GM19351 (cell line): ENCODE measurements at regions not wholly inside any gene's neighbourhood (a gene's known extent, or its start where the extent isn't known, plus 50 kb on each side); places are given as distances from the start of the nearest gene placed in this dataset.
"Not testable (repeated sequence)": the region's sequence is repeated elsewhere in the genome, so short reads cannot be mapped to it uniquely, and the experiment has no call there.

Experiments used
- ATAC-seq: cut with Tn5 transposase; IDR thresholded peaks from one replicate; pipeline ENCODE4 v1.9.1; 2021; ENCODE audit warnings: mild to moderate bottlenecking, moderate library complexity; ENCODE audit not compliant: unreplicated experiment

DNA sequence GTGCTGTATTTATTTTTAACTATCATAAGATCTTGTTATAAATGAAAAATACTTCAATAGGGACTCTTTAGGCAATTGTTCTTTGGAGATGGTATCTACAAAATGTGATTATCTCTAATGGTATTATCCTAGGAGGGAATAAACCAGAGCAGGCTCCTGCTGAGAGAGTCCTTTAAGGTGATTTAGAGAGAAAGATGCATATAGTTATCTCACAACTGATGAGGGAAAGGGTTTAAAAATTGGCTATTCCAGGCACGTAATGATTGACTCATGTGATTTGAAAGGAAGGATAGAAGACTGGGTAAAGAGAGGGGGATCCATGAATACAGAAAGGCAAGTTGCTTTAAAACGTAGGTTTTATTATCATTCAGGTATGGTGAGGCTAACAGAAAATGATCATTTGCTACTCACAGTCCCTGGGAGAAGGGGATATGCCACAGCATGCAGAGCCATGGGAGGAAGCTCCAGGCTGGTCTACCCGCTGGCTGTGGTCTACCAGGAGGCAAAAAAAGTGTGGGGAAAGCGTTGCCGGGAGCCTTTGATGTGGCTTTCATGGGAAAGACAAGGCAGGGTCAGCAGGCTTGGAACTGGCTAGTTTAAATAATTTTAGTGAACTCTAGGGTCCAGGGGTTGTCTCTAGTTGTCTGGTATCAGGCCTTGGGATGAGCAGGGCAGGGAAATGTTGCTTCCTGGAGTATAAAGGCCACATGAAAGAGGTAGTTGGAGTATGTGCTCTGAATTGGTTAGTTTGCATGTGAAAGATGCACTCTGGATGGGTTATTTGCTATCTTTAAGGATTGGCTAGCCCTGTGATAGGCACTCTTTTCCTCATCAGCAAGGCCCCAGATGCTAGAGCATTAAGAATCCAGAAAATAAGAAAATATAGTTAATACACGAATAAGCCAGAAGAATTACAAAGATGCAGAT lies 798.4 kb upstream of the GRM7 start:
- ATAC-seq: no peak

DNA sequence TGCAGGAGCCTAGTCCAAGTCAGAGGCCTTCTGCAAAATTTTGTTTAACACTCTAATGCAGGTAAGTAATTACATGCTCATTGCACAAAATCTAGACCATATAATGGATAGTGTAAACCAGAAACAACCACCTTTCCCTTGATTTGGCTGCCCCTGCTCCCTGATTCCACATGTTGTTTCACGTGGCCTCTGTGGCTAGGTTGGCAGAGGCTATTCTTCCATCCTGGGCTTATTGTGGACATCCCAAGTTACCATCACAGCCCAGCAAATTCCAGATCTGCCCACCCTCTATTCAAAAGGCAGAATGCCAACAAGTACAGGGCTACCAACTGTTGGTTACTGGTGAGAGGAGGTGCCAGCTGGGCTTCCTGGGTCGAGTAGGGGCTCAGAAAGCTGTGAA lies 794.5 kb upstream of the GRM7 start:
- ATAC-seq: no peak

DNA sequence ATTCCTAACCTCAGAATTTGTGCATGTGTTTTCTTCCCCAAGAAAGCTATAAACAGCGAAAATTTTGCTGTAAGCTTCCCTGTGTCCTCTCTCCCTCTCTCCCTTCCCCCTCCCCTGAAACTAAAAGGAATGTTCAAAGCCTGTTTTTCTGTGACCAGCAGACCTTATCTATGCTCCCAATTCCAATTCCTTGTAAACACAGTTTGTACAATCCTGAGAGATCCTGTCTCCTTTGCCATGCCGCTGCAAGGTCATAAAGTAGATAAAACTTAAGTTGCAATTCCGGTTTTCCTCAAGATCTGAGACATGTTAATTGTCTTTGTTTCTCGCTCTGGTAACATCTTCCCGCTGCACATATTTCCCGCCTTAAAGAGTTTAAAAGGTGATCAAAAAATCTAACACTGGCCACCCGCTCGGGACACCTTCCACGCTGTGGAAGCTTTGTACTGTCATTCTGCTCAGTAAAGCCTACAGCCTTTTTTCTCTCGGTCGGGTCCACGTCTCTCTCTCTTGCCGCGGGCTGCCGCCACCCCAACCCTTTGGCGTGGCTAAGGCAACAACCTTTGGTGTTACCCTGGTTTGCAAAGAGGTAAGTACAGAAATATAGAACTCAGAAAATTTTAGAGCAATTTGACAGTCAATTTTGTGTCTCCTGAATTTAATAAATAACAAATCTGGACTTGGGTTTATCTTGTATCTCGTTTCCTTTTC lies 793.9 kb upstream of the GRM7 start:
- not testable (repeated sequence) for ATAC-seq

DNA sequence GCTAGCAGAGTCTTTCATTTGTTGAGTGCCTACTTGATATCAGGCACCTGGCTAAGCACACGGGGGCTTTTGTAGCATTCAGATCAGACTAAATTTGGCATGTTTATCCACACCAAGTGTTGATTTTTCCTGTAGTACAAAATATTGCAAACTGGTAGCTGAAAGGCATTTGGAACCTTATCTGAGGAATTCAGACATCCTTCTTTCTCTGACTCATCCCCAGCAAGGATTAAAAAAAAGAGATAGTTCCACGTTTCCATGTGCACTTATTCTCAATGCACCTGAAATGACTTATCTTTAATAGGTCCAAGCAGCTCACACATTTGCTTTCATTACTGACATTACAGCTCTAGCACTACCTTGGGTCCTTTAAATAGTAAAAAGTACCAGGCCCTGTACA lies 786.0 kb upstream of the GRM7 start:
- ATAC-seq: no peak

DNA sequence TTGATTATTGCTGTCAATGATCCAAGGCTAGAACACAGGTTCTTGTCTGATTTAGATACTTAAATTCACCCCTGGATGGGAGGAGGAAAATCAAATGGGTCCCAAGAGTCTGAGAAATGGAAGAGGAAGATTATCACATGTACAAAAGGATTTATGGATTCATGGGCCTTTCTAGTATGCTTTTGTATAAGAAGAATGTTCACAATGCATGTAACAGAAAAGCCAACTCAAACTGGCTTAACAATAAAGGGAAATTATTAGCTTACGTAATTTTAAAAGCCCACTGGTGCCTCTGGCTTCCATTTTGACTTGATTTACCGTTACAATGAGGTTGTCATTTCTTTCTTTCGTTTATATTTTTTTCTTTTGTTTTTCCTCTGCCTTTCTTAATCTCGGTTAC lies 782.5 kb upstream of the GRM7 start:
- no peak for ATAC-seq

DNA sequence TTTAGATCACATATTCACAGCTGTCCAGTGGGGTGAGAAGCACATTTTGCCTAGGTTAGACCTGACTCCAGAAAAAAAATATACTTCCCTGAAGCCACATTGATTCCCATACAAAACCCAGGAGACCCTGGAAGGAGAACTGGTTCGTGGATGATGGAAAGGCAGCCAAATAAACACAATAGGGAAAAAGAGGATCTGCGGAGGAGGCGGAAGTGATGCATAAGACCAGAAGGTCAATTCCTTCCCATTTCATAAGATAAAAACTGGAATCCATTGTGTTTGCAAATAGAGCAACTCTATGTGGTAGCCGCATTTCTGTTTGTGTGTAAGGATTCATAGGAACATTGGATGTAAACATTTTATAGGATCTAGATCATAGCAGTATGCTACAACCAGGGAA lies 781.9 kb upstream of the GRM7 start:
- no peak for ATAC-seq

DNA sequence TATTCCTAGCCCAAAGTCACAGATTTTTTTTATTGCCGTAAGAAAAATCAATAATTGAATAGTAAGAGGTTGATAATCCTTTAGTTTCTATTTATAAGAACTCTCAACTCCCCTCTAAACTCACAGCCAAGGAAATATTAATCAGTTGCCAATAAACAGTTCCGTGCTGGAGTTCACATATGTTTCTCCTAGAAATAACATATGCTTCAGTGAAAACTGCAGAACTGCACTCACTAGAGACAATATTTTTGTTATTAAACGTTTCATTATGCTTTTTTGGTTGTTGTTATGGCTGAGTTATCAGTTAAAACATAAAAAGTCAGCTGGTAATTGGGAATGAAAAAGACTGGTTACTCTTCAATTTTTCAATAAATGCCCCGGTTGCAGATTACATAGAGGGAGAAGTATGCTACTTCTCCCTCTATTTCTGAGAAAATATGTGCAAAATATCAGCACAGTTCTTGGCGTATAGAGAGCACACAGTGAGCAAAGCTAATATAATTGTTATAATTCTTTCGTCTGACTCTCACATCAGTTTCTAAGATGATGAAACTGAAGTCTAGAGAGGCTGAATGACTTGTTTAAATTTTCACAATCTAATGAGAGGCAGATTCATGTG lies 781.2 kb upstream of the GRM7 start:
- no peak for ATAC-seq

DNA sequence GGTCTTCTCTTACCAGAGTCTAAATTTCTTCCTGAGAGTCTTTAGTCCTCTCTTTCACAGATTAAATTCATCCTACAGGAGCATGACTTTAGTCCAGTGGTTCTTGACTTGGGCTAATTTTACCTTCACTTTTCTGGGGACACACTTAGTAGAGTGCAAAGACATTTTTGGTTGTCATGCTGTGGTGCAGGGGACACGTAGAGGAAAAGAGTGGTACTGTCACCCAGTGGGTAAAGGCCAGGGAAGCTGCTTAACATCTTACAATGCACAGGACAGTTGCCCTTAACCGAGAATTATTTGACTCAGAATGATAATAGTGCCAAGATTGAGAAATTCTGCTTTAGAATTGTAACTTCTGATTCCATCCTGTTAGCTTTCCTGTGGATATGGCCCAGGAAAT lies 772.5 kb upstream of the GRM7 start:
- no peak for ATAC-seq

DNA sequence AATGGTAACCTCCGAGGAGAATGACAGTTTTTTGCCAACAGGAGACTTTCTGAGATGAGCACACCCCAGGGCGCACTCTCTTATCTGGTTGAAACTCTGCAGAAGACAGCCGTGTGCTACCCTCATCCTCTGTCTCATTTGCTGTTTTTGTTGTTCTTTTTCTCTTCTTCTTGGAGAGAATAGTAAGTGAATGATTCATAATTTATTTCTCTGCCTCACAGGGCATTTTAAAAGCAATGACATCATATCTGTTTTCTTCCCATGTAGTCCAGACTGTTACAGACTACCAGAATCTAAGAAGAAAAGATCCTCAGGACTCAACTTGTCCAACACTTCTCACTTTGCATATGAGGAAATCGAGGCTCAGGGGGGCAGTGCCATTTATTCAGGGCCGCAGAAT lies 771.1 kb upstream of the GRM7 start:
- ATAC-seq: no peak

DNA sequence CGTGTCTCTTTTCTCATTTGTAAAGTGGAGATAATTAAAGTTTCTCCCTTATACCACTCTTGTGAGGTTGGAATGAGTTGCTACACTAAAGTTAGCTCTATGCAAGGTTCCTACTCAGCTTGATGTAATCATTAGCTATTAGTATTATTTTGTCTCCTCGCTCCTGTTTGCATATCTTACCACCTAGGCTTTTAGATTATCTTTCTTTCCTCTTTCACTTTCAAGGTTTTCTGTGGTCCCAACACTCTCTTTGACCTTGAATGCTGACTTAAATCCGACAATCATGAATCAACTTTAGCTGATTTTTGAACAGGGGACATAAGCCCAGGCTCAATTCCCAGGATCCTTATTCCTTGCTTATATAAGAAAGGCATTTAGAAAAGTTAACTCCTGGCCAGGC lies 769.7 kb upstream of the GRM7 start:
- ATAC-seq: no peak

DNA sequence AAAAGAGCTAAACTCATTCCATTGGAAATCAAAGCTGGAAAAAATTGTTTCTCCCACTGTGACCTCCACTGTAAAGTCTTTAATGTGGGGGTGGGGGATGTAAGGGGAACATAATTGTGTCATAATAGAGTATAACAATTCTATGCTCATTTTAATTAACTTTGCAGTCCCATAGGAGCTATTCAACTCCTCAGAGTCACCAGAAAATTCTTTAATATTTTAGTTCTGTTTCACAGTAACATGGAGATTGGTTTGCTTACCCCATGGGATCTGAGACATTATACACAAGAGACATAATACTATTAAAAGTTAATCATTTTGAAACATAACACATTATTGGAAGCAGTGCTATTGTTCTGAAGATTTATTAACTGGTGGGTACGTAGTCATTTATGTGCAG lies 765.9 kb upstream of the GRM7 start:
- no peak for ATAC-seq

DNA sequence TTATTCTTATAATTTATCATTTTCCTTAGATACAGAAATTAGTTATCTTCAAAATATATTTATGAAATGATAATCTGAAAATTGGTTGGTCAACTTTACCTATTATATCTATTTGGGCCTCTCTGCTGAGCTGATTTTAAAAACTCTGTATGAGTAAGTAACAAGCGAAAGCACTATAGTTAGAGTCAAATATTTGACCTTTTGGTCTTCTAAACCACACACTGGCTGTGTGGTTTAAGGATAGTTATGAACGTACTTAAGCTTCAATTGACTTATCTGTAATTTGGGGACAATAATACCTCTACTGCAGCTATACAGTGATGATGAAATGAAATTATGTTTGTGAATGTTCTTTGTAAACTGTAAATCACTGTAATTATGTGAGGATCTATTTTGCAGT lies 763.9 kb upstream of the GRM7 start:
- no peak for ATAC-seq

DNA sequence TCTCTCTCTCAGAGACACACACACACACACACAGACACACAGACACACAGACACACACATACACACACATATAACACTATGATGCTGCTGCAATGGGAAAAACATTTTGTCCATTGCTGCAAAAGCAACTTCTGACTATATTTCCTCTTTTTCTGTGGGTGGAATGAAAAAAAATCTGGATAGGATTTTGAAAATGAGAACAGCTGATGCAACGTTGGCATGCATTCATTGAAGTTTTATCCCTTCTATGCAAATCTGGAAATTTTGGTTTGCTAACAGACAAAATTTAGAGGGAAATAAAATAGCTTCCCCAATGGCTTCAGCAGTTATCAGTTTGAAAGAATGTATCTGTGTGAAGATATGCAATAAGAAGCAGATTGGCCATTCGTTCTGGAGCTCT lies 763.4 kb upstream of the GRM7 start:
- no peak for ATAC-seq

DNA sequence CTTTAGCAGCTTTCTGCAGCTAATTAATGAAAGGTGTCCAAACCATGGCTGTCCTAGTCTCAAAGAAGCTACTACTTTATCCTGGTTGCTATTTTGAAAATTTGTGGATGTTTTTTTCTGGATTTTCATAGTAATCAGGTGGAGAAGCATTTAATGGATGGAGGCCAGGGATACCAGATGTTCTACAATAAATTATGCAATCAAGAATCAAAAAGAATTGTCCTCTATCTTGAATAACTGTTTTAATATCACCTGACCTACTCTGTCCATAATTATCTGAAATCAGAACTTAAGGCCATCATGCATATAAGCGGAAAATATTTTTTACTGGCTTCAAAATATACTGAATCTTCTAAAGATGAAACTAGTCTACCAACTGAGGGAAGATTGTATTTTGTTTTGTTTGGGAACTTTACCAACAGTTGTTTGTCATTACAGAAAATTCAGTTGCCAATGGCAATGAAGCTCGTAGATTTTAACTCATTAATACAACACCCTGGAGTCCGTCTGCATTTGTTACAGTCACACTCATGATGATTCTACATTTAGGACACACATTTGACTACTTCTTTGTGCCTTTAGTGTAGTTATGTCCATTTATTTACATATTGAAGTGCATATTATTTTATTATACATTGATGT lies 762.3 kb upstream of the GRM7 start:
- ATAC-seq: no peak

DNA sequence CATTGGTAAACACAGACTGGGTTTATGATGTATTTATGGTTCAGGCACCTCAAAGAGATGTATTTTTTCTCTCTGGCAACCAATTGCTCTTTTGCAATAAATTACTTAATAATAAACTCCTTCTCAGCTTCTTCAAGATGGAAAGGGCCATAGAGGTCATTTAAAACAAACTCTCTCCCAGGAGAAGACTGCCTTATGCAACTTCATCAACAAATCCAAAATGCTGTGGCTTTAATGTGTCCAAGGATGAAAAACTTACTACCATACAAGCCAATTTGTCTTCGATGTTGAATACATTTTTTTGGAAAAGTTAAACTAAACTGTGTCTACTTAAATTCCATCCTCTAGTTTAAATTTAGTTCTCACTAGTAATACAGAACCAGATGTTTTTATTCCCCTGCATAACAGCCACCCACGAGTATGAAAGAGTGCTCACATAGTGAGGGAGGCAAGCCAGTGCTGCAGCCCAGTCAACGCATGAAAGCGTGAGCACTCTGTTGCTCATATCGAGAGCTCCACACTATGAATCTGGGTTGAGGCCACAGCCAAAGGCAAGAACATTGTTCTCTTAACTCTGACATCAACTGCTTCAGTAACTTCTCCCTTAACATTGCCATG lies 761.3 kb upstream of the GRM7 start:
- ATAC-seq: no peak

DNA sequence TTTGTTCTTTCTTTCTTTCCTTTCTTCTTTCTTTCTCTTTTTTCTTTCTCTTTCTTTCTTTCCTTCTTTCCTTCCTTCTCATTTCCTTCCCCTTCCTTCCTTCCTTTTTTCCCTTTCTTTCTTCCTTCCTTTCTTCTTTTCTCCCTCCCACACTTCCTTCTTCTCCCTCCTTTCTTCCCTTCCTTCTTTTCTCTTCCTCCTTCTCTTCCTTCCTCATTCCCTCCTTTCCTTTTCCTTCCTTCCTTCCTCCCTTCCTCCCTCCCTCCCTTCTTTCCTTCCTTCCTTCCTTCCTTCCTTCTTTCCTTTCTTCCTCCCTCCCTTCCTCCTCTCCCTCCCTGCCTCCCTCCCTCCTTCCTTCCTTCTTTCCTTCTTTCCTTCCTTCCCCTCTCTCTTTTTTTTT lies 755.7 kb upstream of the GRM7 start:
- ATAC-seq: no peak

DNA sequence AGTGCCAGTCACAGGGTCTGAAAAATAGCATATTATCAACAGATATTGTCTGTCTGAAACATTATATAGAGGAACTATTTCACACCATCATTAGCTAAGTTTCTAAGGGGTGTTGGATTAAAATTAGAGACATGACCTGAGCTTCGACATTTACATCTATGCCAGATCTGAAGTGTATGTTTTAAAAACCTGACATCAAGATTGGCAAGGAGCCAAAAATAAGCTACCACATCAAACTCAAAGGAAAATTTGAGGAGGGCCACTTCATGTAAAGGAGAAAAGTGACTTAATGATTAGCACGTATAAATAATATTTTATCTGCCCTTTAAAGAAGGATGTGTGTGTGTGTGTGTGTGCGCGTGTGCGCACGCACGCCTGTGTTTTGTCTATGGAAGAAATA lies 752.0 kb upstream of the GRM7 start:
- no peak for ATAC-seq

DNA sequence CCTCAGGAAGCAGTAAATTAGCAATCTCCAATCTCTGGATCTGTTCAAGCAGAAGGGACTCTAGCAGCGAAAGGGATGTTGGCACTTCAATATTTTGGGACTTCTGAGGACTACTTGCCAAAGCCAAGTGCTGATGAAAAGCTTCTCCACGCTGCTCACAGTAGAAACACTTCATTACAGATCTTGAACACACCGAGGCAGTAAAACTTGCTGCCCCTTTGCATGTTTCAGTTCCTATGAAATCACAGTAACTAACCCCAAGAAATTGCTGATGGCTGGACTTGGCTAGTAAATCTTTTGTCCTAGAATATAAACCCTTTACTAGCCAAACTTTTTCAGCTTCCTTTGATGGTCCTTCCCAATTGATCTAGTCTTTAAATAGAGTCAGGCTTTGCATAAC lies 750.5 kb upstream of the GRM7 start:
- no peak for ATAC-seq

DNA sequence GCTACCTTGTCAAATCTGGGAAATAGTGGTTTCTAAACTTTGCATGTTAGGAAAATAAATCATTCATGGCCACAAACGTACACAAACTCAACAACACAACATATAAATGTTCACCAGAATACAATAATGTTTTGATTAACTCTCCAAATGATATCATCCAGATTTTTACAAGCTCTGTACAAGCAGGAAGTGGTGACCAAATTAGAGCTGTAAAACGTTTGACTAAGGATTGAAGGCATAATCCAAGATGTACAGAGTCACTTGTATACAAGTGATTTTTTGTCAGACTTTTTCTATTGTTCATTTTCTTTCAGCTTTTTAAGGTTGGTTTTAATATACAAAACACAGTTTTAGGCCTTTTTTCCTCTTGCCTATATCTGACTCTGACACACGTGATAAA lies 748.4 kb upstream of the GRM7 start:
- no peak for ATAC-seq

DNA sequence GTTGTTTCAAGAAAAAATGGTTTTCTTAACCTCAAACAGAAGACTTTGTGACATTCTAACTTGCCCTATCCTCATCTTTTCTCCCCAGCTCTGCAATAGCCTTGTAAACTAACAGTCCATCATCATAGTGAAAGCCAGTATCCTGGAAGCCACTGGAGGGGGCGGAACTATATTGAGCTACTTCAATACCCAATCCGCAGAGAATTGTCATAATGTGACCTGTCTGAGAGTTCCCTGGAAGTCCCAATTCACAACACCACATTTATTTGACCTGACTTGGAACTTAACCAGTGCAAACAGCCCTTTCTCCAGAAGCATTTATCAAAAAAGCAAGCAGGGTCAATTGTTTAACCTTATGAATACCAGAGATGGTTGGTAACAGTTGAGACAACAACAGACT lies 747.6 kb upstream of the GRM7 start:
- no peak for ATAC-seq

DNA sequence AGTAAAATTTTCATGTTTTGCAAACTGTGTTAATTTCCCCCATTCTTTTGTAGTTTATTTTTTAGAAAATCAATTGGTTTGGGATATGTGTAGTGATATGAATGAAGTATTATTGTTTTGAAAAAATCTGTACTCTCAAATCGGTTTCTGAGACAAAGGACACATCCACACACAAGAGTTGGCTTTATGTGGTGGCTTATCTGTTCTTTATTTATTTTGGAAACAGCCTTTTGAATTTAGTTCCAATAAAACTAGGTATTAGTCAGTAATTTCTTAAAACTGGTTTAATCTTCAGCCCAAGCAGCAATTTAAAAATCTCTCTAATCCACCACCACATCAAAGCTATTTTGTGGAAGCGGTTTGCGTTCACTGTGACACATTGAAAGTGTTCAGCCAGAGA lies 741.5 kb upstream of the GRM7 start:
- ATAC-seq: no peak
